Kidney epithelial cell (primary cell): ENCODE measurements at regions not wholly inside any gene's neighbourhood (a gene's known extent, or its start where the extent isn't known, plus 50 kb on each side); places are given as distances from the start of the nearest gene placed in this dataset.

Experiments
- DNase-seq: peaks from one replicate; pipeline ENCODE4 v3.0.0-alpha.2; 2010; ENCODE audit warnings: low read depth
- H3K27me3 ChIP-seq: 2 replicates; pipeline ENCODE4 v1.6.0; 2011; ENCODE audit warnings: low read length; ENCODE audit not compliant: control insufficient read depth, insufficient read depth
- H3K36me3 ChIP-seq: 2 replicates; pipeline ENCODE4 v1.5.1; 2011; ENCODE audit warnings: low read length; ENCODE audit not compliant: control insufficient read depth, insufficient read depth
- H3K4me3 ChIP-seq: 2 replicates; pipeline ENCODE4 v1.5.1; 2011; ENCODE audit warnings: low read depth, mild to moderate bottlenecking, control low read depth, low read length
- CTCF ChIP-seq: IDR thresholded peaks from 2 replicates; pipeline ENCODE4 v1.5.1; 2011; ENCODE audit warnings: mild to moderate bottlenecking, moderate library complexity, low read length, control low read depth, inconsistent platforms; ENCODE audit not compliant: insufficient read depth, poor library complexity, severe bottlenecking

DNA sequence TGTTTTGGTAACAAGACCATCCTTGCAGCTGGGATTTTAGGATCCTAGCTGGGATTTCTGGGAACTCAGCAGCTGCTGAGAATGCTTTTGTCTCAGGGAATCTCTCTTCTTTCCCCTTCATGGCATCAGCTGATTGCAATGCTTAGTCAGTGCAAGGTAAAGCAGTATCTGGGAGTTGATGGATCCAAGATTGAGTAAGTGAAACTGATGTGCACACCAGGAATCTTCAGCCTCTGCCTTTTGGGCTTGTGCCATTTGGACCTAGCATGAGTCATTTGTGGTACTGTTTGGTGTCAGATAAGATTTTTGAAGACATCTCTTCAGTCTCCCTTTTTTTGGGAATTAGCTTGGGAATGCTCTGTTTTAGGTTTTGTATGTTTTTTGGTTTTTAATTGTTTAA lies 363.3 kb upstream of the TFPI start:
- H3K4me3 ChIP-seq, result no peak overlapping the region
- no peak for DNase-seq
- no peak for TF ChIP-seq CTCF
- no peaks in the 10 kb centered on the region for H3K36me3 ChIP-seq
- no peaks in the 10 kb centered on the region for H3K27me3 ChIP-seq

DNA sequence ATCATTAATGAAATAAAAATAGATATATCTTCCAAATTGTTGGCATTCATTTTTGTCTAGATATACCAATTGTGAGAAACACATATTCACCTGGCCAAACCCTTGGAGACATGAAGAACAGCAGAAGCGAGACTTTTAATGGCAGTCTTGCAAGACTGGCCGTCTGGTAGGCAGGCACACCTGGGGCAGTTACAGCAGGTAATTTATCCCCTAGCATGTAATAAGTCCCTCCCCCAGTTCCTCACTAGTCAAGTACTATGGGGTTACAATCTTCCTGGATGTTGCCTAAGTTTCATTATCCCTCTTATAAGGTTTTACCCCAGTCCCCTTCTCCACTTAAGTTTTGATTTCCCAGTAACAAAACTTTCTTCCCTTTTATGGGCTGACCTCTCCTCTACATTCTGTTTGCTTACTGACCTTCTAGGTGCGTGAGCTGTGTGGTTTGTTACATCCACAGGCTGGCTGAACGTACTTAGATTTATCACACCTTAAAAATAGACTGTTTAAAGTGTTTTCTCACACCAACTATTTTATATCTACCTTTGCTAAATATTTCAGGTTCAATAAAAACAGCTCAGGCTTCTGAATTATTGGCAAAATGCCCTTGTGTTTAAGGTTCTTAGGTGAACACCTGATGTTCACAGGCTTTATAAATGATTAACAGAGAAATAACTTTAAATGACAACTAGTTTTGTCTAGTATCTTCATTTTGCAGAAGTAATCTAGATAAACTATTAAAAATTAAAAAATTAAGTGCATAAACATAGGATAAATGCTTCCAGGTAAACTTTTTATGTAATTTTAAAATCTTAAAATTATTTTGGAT lies 365.0 kb upstream of the TFPI start:
- no peak for TF ChIP-seq CTCF
- no peak for DNase-seq
- no peaks in the 10 kb centered on the region for H3K27me3 ChIP-seq
- no peak overlapping the region for H3K4me3 ChIP-seq
- no peaks in the 10 kb centered on the region for H3K36me3 ChIP-seq

GRCh38 chr2:187920511-187920910 lies 366.3 kb upstream of the TFPI start:
- Histone ChIP-seq H3K4me3 (no peak overlapping the region), H3K27me3 (no peaks in the 10 kb centered on the region), H3K36me3 (no peaks in the 10 kb centered on the region)
- DNase-seq, result no peak
- TF ChIP-seq CTCF, result no peak

DNA sequence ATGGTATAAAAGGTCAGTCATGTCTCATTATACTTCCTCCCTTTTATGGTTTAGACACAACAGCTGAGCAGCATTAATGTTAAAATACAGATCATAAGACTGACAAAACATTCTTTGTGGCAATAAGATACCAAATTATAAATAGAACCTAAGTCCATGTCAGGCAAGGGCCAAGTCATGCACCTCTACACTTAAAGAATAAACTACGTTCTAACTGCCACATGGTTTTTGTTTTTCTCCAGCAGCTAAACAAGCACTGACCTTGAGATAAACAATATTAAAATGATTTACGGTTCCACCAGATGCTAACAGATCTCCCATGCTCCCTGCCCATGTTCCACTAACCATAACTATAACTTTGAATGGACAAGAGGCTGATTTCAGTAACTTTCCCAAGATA lies 368.6 kb upstream of the TFPI start:
- H3K27me3 ChIP-seq, result no peaks in the 10 kb centered on the region
- TF ChIP-seq CTCF, result no peak
- no peaks in the 10 kb centered on the region for H3K36me3 ChIP-seq
- no peak overlapping the region for H3K4me3 ChIP-seq
- no peak for DNase-seq

GRCh38 chr2:187924293-187924692 lies 367.4 kb upstream of the GULP1 start:
- Histone ChIP-seq H3K36me3 (no peaks in the 10 kb centered on the region), H3K27me3 (no peaks in the 10 kb centered on the region), H3K4me3 (no peak overlapping the region)
- DNase-seq, result no peak
- no peak for TF ChIP-seq CTCF

GRCh38 chr2:187934236-187934635 lies 357.4 kb upstream of the GULP1 start:
- Histone ChIP-seq H3K27me3 (no peaks in the 10 kb centered on the region), H3K4me3 (no peak overlapping the region), H3K36me3 (no peaks in the 10 kb centered on the region)
- no peak for TF ChIP-seq CTCF
- no peak for DNase-seq
